ENCODE measurements at regions not wholly inside any gene's neighbourhood (a gene's known extent, or its start where the extent isn't known, plus 50 kb on each side); places are given as distances from the start of the nearest gene placed in this dataset.

- TF ChIP-seq CTCF (IDR thresholded peaks at IDR 0.05; ENCODE audit: low read depth, low read length) = no peak
- DNase-seq (ENCODE audit: extremely low read depth, low read depth) = no peak
Measured at GRCh38 chr3:176954517-176954916, 242.8 kb downstream of the TBL1XR1 start.

GRCh38 chr3:176953106-176954060 is 243.9 kb downstream of the TBL1XR1 start:
- no peak for TF ChIP-seq CTCF (IDR thresholded peaks at IDR 0.05; ENCODE audit: low read depth, low read length)
- peak; percentile 53 for DNase-seq (ENCODE audit: extremely low read depth, low read depth)

- TF ChIP-seq CTCF (IDR thresholded peaks at IDR 0.05; ENCODE audit: low read depth, low read length) = no peak
- no peak for DNase-seq (ENCODE audit: extremely low read depth, low read depth)
Measured at GRCh38 chr3:176951586-176952292, 245.5 kb downstream of the TBL1XR1 start.

GRCh38 chr3:176951144-176951543 is 246.1 kb downstream of the TBL1XR1 start:
- no peak for TF ChIP-seq CTCF (IDR thresholded peaks at IDR 0.05; ENCODE audit: low read depth, low read length)
- no peak for DNase-seq (ENCODE audit: extremely low read depth, low read depth)

- DNase-seq (ENCODE audit: extremely low read depth, low read depth) = no peak
Measured at GRCh38 chr3:176950743-176951142, 246.5 kb downstream of the TBL1XR1 start.

GRCh38 chr3:176948151-176948550 is 249.1 kb downstream of the TBL1XR1 start:
- no peak for TF ChIP-seq CTCF (IDR thresholded peaks at IDR 0.05; ENCODE audit: low read depth, low read length)
- DNase-seq (ENCODE audit: extremely low read depth, low read depth) = no peak

More at GRCh38 chr3:176950743-176951142, 246.5 kb downstream of the TBL1XR1 start:
- no peak for TF ChIP-seq CTCF (IDR thresholded peaks at IDR 0.05; ENCODE audit: low read depth, low read length)

GRCh38 chr3:176946202-176946601 is 251.1 kb downstream of the TBL1XR1 start:
- TF ChIP-seq CTCF (IDR thresholded peaks at IDR 0.05; ENCODE audit: low read depth, low read length) = no peak
- no peak for DNase-seq (ENCODE audit: extremely low read depth, low read depth)

Data from AG09319 (cell line).